ENCODE measurements at regions not wholly inside any gene's neighbourhood (a gene's known extent, or its start where the extent isn't known, plus 50 kb on each side); places are given as distances from the start of the nearest gene placed in this dataset.

GRCh38 chr6:232982-233640 lies 59.2 kb upstream of the DUSP22 start:
- CTCF ChIA-PET: no interaction called here
- POLR2A ChIA-PET: no interaction called here

GRCh38 chr6:234706-235372 lies 57.4 kb upstream of the DUSP22 start:
- TF ChIP-seq PKNOX1 (IDR thresholded peaks at IDR 0.05) (peak; percentile 51), LEF1 (IDR thresholded peaks at IDR 0.05; ENCODE audit: borderline replicate concordance) (no peak)
- ChIA-PET CTCF (interaction anchor here (0.6 kb wide), 1 partner anchor 992 kb away, joined by 4 read pairs; no protein-coding TSS in a partner anchor), POLR2A (no interaction called here)
- no peak for DNase-seq (ENCODE audit: extremely low spot score)

More at GRCh38 chr6:232982-233640, 59.2 kb upstream of the DUSP22 start:
- TF ChIP-seq FOXK2 (IDR thresholded peaks at IDR 0.05) (no peak), FOXM1 (IDR thresholded peaks at IDR 0.05; ENCODE audit: borderline replicate concordance) (no peak), ELF4 (IDR thresholded peaks at IDR 0.05) (no peak), PKNOX1 (IDR thresholded peaks at IDR 0.05) (no peak), LEF1 (IDR thresholded peaks at IDR 0.05; ENCODE audit: borderline replicate concordance) (no peak), ARNT (IDR thresholded peaks at IDR 0.05) (no peak)
- DNase-seq (ENCODE audit: extremely low spot score): no peak

- ChIA-PET CTCF (interaction anchor here (0.6 kb wide), 1 partner anchor 991 kb away, joined by 4 read pairs; no protein-coding TSS in a partner anchor), POLR2A (no interaction called here)
- DNase-seq (ENCODE audit: extremely low spot score): no peak
- TF ChIP-seq FOXK2 (IDR thresholded peaks at IDR 0.05) (no peak), LEF1 (IDR thresholded peaks at IDR 0.05; ENCODE audit: borderline replicate concordance) (no peak), ZNF384 (IDR thresholded peaks at IDR 0.05) (no peak), CTBP1 (IDR thresholded peaks at IDR 0.05; ENCODE audit: borderline replicate concordance) (no peak), PKNOX1 (IDR thresholded peaks at IDR 0.05) (no peak), L3MBTL2 (conservative IDR thresholded peaks at IDR 0.05) (no peak), ARNT (IDR thresholded peaks at IDR 0.05) (no peak), NFRKB (IDR thresholded peaks at IDR 0.05) (no peak), TARDBP (IDR thresholded peaks at IDR 0.05) (no peak), FOXA1 (IDR thresholded peaks at IDR 0.05) (no peak), SP1 (IDR thresholded peaks at IDR 0.05) (no peak), ELF4 (IDR thresholded peaks at IDR 0.05) (no peak)
These were observed 56.4 kb upstream of the DUSP22 start for GRCh38 chr6:235763-236360.

- TF ChIP-seq SUZ12 (IDR thresholded peaks at IDR 0.05): no peak
- no peak for TF ChIP-seq ELF4 (IDR thresholded peaks at IDR 0.05)
- ChIA-PET POLR2A (no interaction called here), CTCF (no interaction called here)
- no peak for DNase-seq (ENCODE audit: extremely low spot score)
These were observed 55.8 kb upstream of the DUSP22 start for GRCh38 chr6:236519-236918.

GRCh38 chr6:240151-240550 lies 52.1 kb upstream of the DUSP22 start:
- no peak for DNase-seq (ENCODE audit: extremely low spot score)
- ChIA-PET POLR2A (no interaction called here), CTCF (interaction anchor here (0.6 kb wide), 1 partner anchor 463 kb away, joined by 5 read pairs; no protein-coding TSS in a partner anchor)
- no peak for TF ChIP-seq SP1 (IDR thresholded peaks at IDR 0.05)
- TF ChIP-seq LEF1 (IDR thresholded peaks at IDR 0.05; ENCODE audit: borderline replicate concordance): no peak
- no peak for TF ChIP-seq BHLHE40 (IDR thresholded peaks at IDR 0.05; ENCODE audit: borderline replicate concordance)
- no peak for TF ChIP-seq L3MBTL2 (conservative IDR thresholded peaks at IDR 0.05)
- TF ChIP-seq NFRKB (IDR thresholded peaks at IDR 0.05): no peak
- no peak for TF ChIP-seq ELF4 (IDR thresholded peaks at IDR 0.05)
- TF ChIP-seq ZNF384 (IDR thresholded peaks at IDR 0.05): no peak
- TF ChIP-seq HDGF (IDR thresholded peaks at IDR 0.05; ENCODE audit: borderline replicate concordance): no peak
- TF ChIP-seq ARNT (IDR thresholded peaks at IDR 0.05): no peak
- no peak for TF ChIP-seq TARDBP (IDR thresholded peaks at IDR 0.05)
- no peak for TF ChIP-seq SUZ12 (IDR thresholded peaks at IDR 0.05)
- no peak for TF ChIP-seq CTBP1 (IDR thresholded peaks at IDR 0.05; ENCODE audit: borderline replicate concordance)
- TF ChIP-seq FOXA1 (IDR thresholded peaks at IDR 0.05): no peak
- TF ChIP-seq FOXK2 (IDR thresholded peaks at IDR 0.05): no peak

GRCh38 chr6:241336-241865 lies 50.9 kb upstream of the DUSP22 start:
- ChIA-PET CTCF (no interaction called here), POLR2A (no interaction called here)
- TF ChIP-seq ZNF384 (IDR thresholded peaks at IDR 0.05) (no peak), FOXM1 (IDR thresholded peaks at IDR 0.05; ENCODE audit: borderline replicate concordance) (no peak), LEF1 (IDR thresholded peaks at IDR 0.05; ENCODE audit: borderline replicate concordance) (no peak), L3MBTL2 (conservative IDR thresholded peaks at IDR 0.05) (no peak)
- DNase-seq (ENCODE audit: extremely low spot score): no peak
